Neural cell (in vitro differentiated cells): ENCODE measurements at regions not wholly inside any gene's neighbourhood (a gene's known extent, or its start where the extent isn't known, plus 50 kb on each side); places are given as distances from the start of the nearest gene placed in this dataset.

ENCODE experiments used
- H2AFZ ChIP-seq: fragments of 200-600, 300-800 bp; sonication (generic), shearing (Covaris generic); 2 replicates; pipeline ENCODE4 v1.6.0; 2014; ENCODE audit warnings: low read depth, mild to moderate bottlenecking, antibody characterized with exemption, low read length, moderate library complexity
- H3F3A ChIP-seq: fragments of 200-600 bp; shearing (Covaris generic); 2 replicates; pipeline ENCODE4 v1.6.1; 2016; ENCODE audit warnings: mild to moderate bottlenecking, moderate library complexity, mixed read lengths, antibody characterized with exemption, low read length; ENCODE audit not compliant: insufficient read depth, poor library complexity, severe bottlenecking
- H3K27ac ChIP-seq: fragments of 200-600, 300-800 bp; sonication (generic), shearing (Covaris generic); 2 replicates; pipeline ENCODE4 v1.5.1; 2014; ENCODE audit warnings: mild to moderate bottlenecking, low read length, moderate library complexity
- H3K27me3 ChIP-seq: fragments of 300-800, 200-600 bp; sonication (generic), shearing (Covaris generic); 2 replicates; pipeline ENCODE4 v1.6.0; 2014; ENCODE audit warnings: mild to moderate bottlenecking, low read depth, low read length, moderate library complexity; ENCODE audit not compliant: insufficient read depth
- H3K36me3 ChIP-seq: fragments of 300-800, 200-600 bp; sonication (generic), shearing (Covaris generic); 2 replicates; pipeline ENCODE4 v1.5.1; 2014; ENCODE audit warnings: mild to moderate bottlenecking, antibody characterized with exemption, low read length, moderate library complexity; ENCODE audit not compliant: insufficient read depth
- H3K4me2 ChIP-seq: fragments of 300-800, 200-600 bp; sonication (generic), shearing (Covaris generic); 2 replicates; pipeline ENCODE4 v1.6.0; 2014; ENCODE audit warnings: mild to moderate bottlenecking, low read length
- H3K4me3 ChIP-seq: fragments of 300-800, 200-600 bp; sonication (generic), shearing (Covaris generic); 2 replicates; pipeline ENCODE4 v1.5.1; 2014; ENCODE audit warnings: mild to moderate bottlenecking, low read length, moderate library complexity
- H3K79me2 ChIP-seq: fragments of 200-600 bp; shearing (Covaris generic); replicated peaks from 2 replicates; pipeline ENCODE4 v1.6.0; 2014; ENCODE audit warnings: mild to moderate bottlenecking, low read length, moderate library complexity; ENCODE audit not compliant: insufficient read depth
- H3K9ac ChIP-seq: fragments of 300-800, 200-600 bp; sonication (generic), shearing (Covaris generic); 2 replicates; pipeline ENCODE4 v1.6.1; 2016; ENCODE audit warnings: mild to moderate bottlenecking, low read length, mixed read lengths
- H3K9me2 ChIP-seq: fragments of 200-600 bp; shearing (Covaris generic); 2 replicates; pipeline ENCODE4 v1.6.1; 2016; ENCODE audit warnings: mild to moderate bottlenecking, low read length, mixed read lengths; ENCODE audit not compliant: insufficient read depth
- H3K9me3 ChIP-seq: fragments of 200-600, 300-800 bp; sonication (generic), shearing (Covaris generic); 2 replicates; pipeline ENCODE4 v1.6.1; 2016; ENCODE audit warnings: mild to moderate bottlenecking, mixed run types, low read length, moderate library complexity, mixed read lengths
- H4K20me1 ChIP-seq: fragments of 200-600 bp; shearing (Covaris generic); 2 replicates; pipeline ENCODE4 v1.6.1; 2016; ENCODE audit warnings: mild to moderate bottlenecking, mixed run types; ENCODE audit not compliant: insufficient read depth
- EP300 ChIP-seq: fragments of 450-650 bp; conservative IDR thresholded peaks from 2 replicates; pipeline ENCODE4 v1.6.1; 2014; ENCODE audit warnings: antibody characterized with exemption, mild to moderate bottlenecking, moderate library complexity; ENCODE audit not compliant: poor library complexity, severe bottlenecking
- EZH2 ChIP-seq: fragments of 200-600, 300-800 bp; shearing (Covaris generic), sonication (generic); IDR thresholded peaks from 2 replicates; pipeline ENCODE4 v1.6.1; 2014; ENCODE audit warnings: antibody characterized with exemption, low read length, borderline replicate concordance, mild to moderate bottlenecking; ENCODE audit not compliant: insufficient read depth, poor library complexity, severe bottlenecking
- MXI1 ChIP-seq: fragments of 450-650 bp; conservative IDR thresholded peaks from 2 replicates; pipeline ENCODE4 v1.6.1; 2014; ENCODE audit warnings: antibody characterized with exemption, mild to moderate bottlenecking; ENCODE audit not compliant: poor library complexity, severe bottlenecking
- POLR2AphosphoS5 ChIP-seq: IDR thresholded peaks from 2 replicates; pipeline ENCODE4 v1.6.1; 2012
- RAD21 ChIP-seq: fragments of 450-650 bp; conservative IDR thresholded peaks from 2 replicates; pipeline ENCODE4 v1.6.1; 2014; ENCODE audit warnings: antibody characterized with exemption, mild to moderate bottlenecking, moderate library complexity
- SMC3 ChIP-seq: fragments of 450-650 bp; conservative IDR thresholded peaks from 2 replicates; pipeline ENCODE4 v1.6.1; 2014; ENCODE audit warnings: antibody characterized with exemption, mild to moderate bottlenecking, moderate library complexity; ENCODE audit not compliant: poor library complexity
- TAF1 ChIP-seq: IDR thresholded peaks from 2 replicates; pipeline ENCODE4 v1.6.1; 2012; ENCODE audit warnings: low read depth
- TF ChIP-seq, protein P1 (sequence below): IDR thresholded peaks from 2 replicates; pipeline ENCODE4 v1.6.1; 2012; ENCODE audit warnings: borderline replicate concordance
- TF ChIP-seq, protein P2 (sequence below): fragments of 450-650 bp; IDR thresholded peaks from 2 replicates; pipeline ENCODE4 v1.5.1; 2014; ENCODE audit warnings: antibody characterized with exemption, mild to moderate bottlenecking, moderate library complexity; ENCODE audit not compliant: poor library complexity, severe bottlenecking

DNA sequence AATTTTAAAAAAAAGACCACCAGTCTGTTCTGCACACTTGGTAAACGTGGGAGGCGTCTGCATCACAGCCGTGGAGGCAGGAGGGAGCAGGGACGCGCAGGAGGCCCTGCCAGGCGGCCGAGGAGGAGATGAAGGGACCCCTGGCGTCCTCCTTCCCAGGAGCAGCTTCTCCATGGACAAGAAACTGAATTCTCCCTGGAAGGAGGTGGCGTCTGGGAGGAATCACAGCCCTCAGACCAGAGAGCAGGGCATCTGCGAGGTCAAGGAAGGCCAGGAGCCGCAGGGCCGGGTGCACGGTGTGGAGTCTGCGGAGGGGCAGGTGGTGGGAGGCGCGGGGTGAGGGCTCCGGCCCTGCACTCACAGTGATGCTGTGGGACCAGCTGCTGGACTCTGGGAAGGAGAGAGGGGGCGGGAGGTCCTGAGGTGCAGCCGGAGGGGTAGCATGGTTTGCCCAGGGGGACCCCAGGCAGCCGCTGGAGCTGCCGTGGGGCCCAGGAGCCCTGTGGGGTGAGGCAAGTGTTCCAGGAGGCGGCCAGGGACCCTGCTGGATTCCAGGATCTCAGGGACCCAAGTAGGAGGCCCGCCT is 73.5 kb upstream of the GALNT9 start:
- Histone ChIP-seq H3K9me3 (no peaks in the 10 kb centered on the region), H4K20me1 (no peaks in the 10 kb centered on the region), H3K4me2 (no peak overlapping the region), H3K27me3 (no peaks in the 10 kb centered on the region), H3K9ac (no peak overlapping the region), H3K9me2 (no peaks in the 10 kb centered on the region), H3K4me3 (no peak overlapping the region), H3K79me2 (no peaks in the 10 kb centered on the region), H3F3A (no peaks in the 10 kb centered on the region), H3K27ac (no peak overlapping the region), H3K36me3 (no peaks in the 10 kb centered on the region), H2AFZ (no peak overlapping the region)
- TF ChIP-seq MXI1 (no peak), SMC3 (no peak), EZH2 (no peak), POLR2AphosphoS5 (no peak), EP300 (no peak), RAD21 (no peak), TAF1 (no peak)
- TF ChIP-seq, protein P1, sequence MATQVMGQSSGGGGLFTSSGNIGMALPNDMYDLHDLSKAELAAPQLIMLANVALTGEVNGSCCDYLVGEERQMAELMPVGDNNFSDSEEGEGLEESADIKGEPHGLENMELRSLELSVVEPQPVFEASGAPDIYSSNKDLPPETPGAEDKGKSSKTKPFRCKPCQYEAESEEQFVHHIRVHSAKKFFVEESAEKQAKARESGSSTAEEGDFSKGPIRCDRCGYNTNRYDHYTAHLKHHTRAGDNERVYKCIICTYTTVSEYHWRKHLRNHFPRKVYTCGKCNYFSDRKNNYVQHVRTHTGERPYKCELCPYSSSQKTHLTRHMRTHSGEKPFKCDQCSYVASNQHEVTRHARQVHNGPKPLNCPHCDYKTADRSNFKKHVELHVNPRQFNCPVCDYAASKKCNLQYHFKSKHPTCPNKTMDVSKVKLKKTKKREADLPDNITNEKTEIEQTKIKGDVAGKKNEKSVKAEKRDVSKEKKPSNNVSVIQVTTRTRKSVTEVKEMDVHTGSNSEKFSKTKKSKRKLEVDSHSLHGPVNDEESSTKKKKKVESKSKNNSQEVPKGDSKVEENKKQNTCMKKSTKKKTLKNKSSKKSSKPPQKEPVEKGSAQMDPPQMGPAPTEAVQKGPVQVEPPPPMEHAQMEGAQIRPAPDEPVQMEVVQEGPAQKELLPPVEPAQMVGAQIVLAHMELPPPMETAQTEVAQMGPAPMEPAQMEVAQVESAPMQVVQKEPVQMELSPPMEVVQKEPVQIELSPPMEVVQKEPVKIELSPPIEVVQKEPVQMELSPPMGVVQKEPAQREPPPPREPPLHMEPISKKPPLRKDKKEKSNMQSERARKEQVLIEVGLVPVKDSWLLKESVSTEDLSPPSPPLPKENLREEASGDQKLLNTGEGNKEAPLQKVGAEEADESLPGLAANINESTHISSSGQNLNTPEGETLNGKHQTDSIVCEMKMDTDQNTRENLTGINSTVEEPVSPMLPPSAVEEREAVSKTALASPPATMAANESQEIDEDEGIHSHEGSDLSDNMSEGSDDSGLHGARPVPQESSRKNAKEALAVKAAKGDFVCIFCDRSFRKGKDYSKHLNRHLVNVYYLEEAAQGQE, result no peak
- TF ChIP-seq, protein P2, sequence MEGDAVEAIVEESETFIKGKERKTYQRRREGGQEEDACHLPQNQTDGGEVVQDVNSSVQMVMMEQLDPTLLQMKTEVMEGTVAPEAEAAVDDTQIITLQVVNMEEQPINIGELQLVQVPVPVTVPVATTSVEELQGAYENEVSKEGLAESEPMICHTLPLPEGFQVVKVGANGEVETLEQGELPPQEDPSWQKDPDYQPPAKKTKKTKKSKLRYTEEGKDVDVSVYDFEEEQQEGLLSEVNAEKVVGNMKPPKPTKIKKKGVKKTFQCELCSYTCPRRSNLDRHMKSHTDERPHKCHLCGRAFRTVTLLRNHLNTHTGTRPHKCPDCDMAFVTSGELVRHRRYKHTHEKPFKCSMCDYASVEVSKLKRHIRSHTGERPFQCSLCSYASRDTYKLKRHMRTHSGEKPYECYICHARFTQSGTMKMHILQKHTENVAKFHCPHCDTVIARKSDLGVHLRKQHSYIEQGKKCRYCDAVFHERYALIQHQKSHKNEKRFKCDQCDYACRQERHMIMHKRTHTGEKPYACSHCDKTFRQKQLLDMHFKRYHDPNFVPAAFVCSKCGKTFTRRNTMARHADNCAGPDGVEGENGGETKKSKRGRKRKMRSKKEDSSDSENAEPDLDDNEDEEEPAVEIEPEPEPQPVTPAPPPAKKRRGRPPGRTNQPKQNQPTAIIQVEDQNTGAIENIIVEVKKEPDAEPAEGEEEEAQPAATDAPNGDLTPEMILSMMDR, result no peak

DNA sequence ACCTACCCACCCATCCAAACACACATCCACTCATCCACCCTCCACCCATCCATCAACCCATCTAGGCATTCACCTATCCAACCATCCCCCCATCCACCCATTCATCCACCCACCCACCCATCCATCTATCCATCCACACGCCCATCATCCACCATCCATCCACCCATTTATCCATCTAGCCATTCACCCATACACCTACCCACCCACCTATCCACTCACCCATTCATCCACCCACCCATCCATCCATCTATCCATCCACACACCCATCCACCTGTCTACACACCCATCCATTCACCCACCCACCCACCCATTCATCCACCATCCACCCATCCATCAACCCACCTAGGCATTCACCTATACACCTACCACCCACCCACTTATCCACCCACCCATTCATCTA is 72.6 kb upstream of the GALNT9 start:
- TF ChIP-seq POLR2AphosphoS5, result no peak
- no peak for TF ChIP-seq SMC3
- no peak for TF ChIP-seq TAF1
- no peak for TF ChIP-seq MXI1
- no peak for TF ChIP-seq EZH2
- TF ChIP-seq, protein P2, result no peak
- TF ChIP-seq, protein P1, result no peak
- TF ChIP-seq EP300, result no peak
- TF ChIP-seq RAD21, result no peak
- Histone ChIP-seq H3F3A (no peaks in the 10 kb centered on the region), H3K9me2 (no peaks in the 10 kb centered on the region), H3K4me3 (no peak overlapping the region), H3K79me2 (no peaks in the 10 kb centered on the region), H2AFZ (no peak overlapping the region), H3K9me3 (no peaks in the 10 kb centered on the region), H4K20me1 (no peaks in the 10 kb centered on the region), H3K27ac (no peak overlapping the region), H3K27me3 (no peaks in the 10 kb centered on the region), H3K9ac (no peak overlapping the region), H3K36me3 (no peaks in the 10 kb centered on the region), H3K4me2 (no peak overlapping the region)
